ENCODE measurements at regions not wholly inside any gene's neighbourhood (a gene's known extent, or its start where the extent isn't known, plus 50 kb on each side); places are given as distances from the start of the nearest gene placed in this dataset.
A peak's percentile ranks its signal among the peaks of the same experiment; 100 is the strongest.

GRCh38 chr3:87503900-87504498 is 227.6 kb upstream of the POU1F1 start:
- TF ChIP-seq CTCF (IDR thresholded peaks at IDR 0.05; ENCODE audit: extremely low read depth in 1 of 2, insufficient read depth in 1 of 2, low read depth in 1 of 2, low read length in 2 of 2) (peak; percentile 66 to 67), EZH2 (IDR thresholded peaks at IDR 0.05; ENCODE audit: borderline replicate concordance, low read depth, low read length, severe bottlenecking) (no peak), POLR2A (IDR thresholded peaks at IDR 0.05; ENCODE audit: low read depth, low read length) (no peak), POLR2AphosphoS5 (IDR thresholded peaks at IDR 0.05; ENCODE audit: insufficient read depth, low read depth, low read length) (no peak), MYC (IDR thresholded peaks at IDR 0.05; ENCODE audit: low read depth, low read length) (no peak), MAX (IDR thresholded peaks at IDR 0.05; ENCODE audit: insufficient read depth, insufficient read length) (no peak)
